ENCODE measurements at regions not wholly inside any gene's neighbourhood (a gene's known extent, or its start where the extent isn't known, plus 50 kb on each side); places are given as distances from the start of the nearest gene placed in this dataset.

- TF ChIP-seq CTCF (optimal IDR thresholded peaks at IDR 0.05 in 1 of 3, IDR thresholded peaks at IDR 0.05 in 1 of 3, conservative IDR thresholded peaks at IDR 0.05 in 1 of 3; ENCODE audit: extremely low read depth in 1 of 3, insufficient read depth in 2 of 3, low read length in 3 of 3): no peak
- no peak for TF ChIP-seq EZH2 (IDR thresholded peaks at IDR 0.05; ENCODE audit: low read length)
- Histone ChIP-seq H3K79me2 (ENCODE audit: control insufficient read depth, insufficient read depth, low read length) (no peaks in the 10 kb centered on the region), H3K9ac (ENCODE audit: control insufficient read depth, extremely low read depth, insufficient read depth, low read length) (no peak overlapping the region), H3K9me1 (ENCODE audit: control insufficient read depth, extremely low read depth, insufficient read depth, low read length) (no peaks in the 10 kb centered on the region), H3K9me3 (ENCODE audit: control insufficient read depth, low read depth, low read length) (no peaks in the 10 kb centered on the region), H3K27ac (ENCODE audit: control insufficient read depth, insufficient read depth, low read length) (no peak overlapping the region), H3K4me2 (ENCODE audit: control insufficient read depth, extremely low read depth, insufficient read depth, low read depth, low read length) (no peak overlapping the region), H3K36me3 (ENCODE audit: control insufficient read depth in 2 of 2, extremely low read depth in 1 of 2, insufficient read depth in 2 of 2, low read length in 2 of 2) (no peaks in the 10 kb centered on the region), H3K27me3 (ENCODE audit: control insufficient read depth, extremely low read depth, insufficient read depth, low read length) (no peaks in the 10 kb centered on the region), H3K4me3 (ENCODE audit: control insufficient read depth in 2 of 3, extremely low read depth in 1 of 3, insufficient read depth in 2 of 3, low read depth in 1 of 3, low read length in 3 of 3) (no peak overlapping the region), H2AFZ (ENCODE audit: control insufficient read depth, low read length) (no peak overlapping the region), H3K4me1 (ENCODE audit: control insufficient read depth, extremely low read depth, insufficient read depth, low read length) (no peaks in the 10 kb centered on the region), H4K20me1 (ENCODE audit: control insufficient read depth, extremely low read depth, insufficient read depth, low read length) (no peaks in the 10 kb centered on the region)
- DNase-seq (ENCODE audit: low read depth, low spot score): no peak
- dilution Hi-C loops (cut with MboI; ENCODE audit: extremely low pct_ligation_motif_present, low sequenced_read_pairs): no loop called here
- no peak for FAIRE-seq
Observed at GRCh38 chr14:34195964-34196363, 245.1 kb upstream of the EGLN3 start.

GRCh38 chr14:34190717-34191116 is 239.8 kb upstream of the EGLN3 start:
- TF ChIP-seq CTCF (optimal IDR thresholded peaks at IDR 0.05 in 1 of 3, IDR thresholded peaks at IDR 0.05 in 1 of 3, conservative IDR thresholded peaks at IDR 0.05 in 1 of 3; ENCODE audit: extremely low read depth in 1 of 3, insufficient read depth in 2 of 3, low read length in 3 of 3) (no peak), EZH2 (IDR thresholded peaks at IDR 0.05; ENCODE audit: low read length) (no peak)
- no peaks in the 10 kb centered on the region for H3K27me3 ChIP-seq (ENCODE audit: control insufficient read depth, extremely low read depth, insufficient read depth, low read length)
- no peak for DNase-seq (ENCODE audit: low read depth, low spot score)
- H3K4me1 ChIP-seq (ENCODE audit: control insufficient read depth, extremely low read depth, insufficient read depth, low read length): no peaks in the 10 kb centered on the region
- no peak overlapping the region for H3K27ac ChIP-seq (ENCODE audit: control insufficient read depth, insufficient read depth, low read length)
- no peaks in the 10 kb centered on the region for H4K20me1 ChIP-seq (ENCODE audit: control insufficient read depth, extremely low read depth, insufficient read depth, low read length)
- H3K4me2 ChIP-seq (ENCODE audit: control insufficient read depth, extremely low read depth, insufficient read depth, low read depth, low read length): no peak overlapping the region
- no peaks in the 10 kb centered on the region for H3K79me2 ChIP-seq (ENCODE audit: control insufficient read depth, insufficient read depth, low read length)
- no peak for FAIRE-seq
- no peaks in the 10 kb centered on the region for H3K9me3 ChIP-seq (ENCODE audit: control insufficient read depth, low read depth, low read length)
- no peak overlapping the region for H3K4me3 ChIP-seq (ENCODE audit: control insufficient read depth in 2 of 3, extremely low read depth in 1 of 3, insufficient read depth in 2 of 3, low read depth in 1 of 3, low read length in 3 of 3)
- H3K36me3 ChIP-seq (ENCODE audit: control insufficient read depth in 2 of 2, extremely low read depth in 1 of 2, insufficient read depth in 2 of 2, low read length in 2 of 2): no peaks in the 10 kb centered on the region
- no peak overlapping the region for H2AFZ ChIP-seq (ENCODE audit: control insufficient read depth, low read length)
- H3K9ac ChIP-seq (ENCODE audit: control insufficient read depth, extremely low read depth, insufficient read depth, low read length): no peak overlapping the region
- H3K9me1 ChIP-seq (ENCODE audit: control insufficient read depth, extremely low read depth, insufficient read depth, low read length): no peaks in the 10 kb centered on the region
- dilution Hi-C loops (cut with MboI; ENCODE audit: extremely low pct_ligation_motif_present, low sequenced_read_pairs): no loop called here

All from keratinocyte (primary cell).